Activated T-helper 9 cell treated with anti-CD3 and anti-CD28 coated beads, Interleukin-2, amount 50 U/mL, for 16 hours (primary cell): ENCODE measurements at regions not wholly inside any gene's neighbourhood (a gene's known extent, or its start where the extent isn't known, plus 50 kb on each side); places are given as distances from the start of the nearest gene placed in this dataset.

Source experiments
- DNase-seq: peaks from one replicate; pipeline ENCODE4 v3.0.0-alpha.2; 2020; ENCODE audit warnings: low read depth

DNA sequence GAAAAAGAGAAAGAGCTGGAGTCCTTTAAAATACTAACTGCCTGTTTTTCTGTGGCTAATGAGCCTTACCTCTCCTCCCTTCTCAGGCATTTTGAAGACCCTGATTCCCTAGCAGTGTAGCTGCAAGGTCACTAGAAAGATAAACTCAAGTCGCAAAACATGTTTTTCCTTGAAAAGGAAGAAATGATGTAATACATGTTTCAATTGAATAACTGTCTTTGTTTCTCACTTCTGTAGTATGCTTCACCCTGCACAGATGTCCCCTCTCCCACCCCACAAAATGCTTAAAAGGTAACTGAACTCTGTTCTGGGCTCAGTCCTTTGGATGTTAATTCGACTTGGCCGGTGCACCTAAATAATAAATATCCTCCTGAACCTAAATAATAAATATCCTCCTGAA lies 1350.3 kb downstream of the TMEM121 start:
- no peak for DNase-seq

DNA sequence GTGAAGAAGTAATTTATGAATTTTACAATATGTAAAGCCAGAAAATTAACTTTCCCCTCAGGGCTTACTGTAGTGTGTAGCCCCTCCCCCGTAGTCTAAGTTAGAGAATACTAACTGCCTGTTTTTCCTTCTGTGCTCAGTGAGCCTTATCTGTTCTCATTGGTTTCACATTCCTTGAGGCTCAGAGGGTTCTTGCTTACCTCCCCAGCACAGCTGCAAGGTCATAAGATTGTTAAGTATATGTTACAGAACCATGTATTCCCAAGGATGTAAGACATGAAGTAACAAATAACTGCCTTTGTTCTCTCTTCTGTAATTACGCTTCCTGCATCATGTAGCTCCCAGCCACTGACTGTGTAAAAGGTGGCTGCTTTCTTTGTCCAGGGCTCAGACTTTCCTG lies 1351.1 kb downstream of the TMEM121 start:
- DNase-seq, result no peak

DNA sequence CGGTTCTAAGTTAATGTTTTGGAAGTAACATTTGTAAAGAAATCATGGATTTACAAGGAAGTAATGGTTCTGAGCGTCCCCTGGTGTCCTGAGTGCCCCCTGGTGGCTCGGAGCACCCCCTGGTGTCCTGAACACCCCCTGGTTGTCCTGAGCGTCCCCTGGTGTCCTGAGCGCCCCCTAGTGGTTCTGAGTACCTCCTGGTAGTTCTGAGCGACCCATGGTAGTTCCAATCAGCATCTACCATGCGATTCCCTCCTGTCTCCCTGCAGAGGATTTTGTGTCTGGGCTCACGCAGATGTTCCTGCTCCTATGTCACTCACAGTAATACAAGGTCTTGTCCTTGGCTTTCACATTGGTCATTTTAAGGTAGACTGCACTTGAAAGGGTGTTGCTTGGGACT lies 1352.9 kb downstream of the TMEM121 start:
- peak; percentile 31 for DNase-seq

DNA sequence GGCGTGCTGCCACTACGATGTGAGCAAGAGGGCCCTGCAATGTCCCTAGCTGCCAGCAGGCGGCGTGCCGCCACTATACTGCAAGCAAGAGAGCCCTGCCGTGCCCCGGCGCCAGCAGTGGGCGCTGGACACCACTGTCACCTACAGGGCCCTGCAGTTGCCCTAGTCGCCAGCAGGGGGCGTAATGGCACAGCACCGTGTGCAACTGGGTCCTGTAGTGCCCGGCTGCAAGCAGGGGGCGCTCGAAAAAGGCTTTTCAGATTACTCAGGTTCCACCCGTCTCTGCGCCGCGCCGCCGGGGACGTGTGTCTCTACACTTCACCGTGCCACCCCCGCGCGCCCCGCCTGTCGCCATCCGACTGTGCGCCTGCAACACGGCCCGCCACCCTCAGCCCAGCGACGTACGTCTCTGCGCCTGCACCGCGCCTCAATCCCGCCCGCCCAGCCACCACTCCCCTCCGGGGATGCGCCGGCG lies 1356.9 kb downstream of the TMEM121 start:
- DNase-seq, result peak; percentile 10
